Smooth muscle cell (in vitro differentiated cells): ENCODE measurements at regions not wholly inside any gene's neighbourhood (a gene's known extent, or its start where the extent isn't known, plus 50 kb on each side); places are given as distances from the start of the nearest gene placed in this dataset.

Experiments used
- DNase-seq: peaks from one replicate; lab custom pipeline; 2025; ENCODE audit not compliant: unreplicated experiment; lab: John Stamatoyannopoulos, UW
- H2AFZ ChIP-seq: fragments of 200-600 bp; sonication (generic); 2 replicates; pipeline ENCODE4 v1.6.0; 2016; ENCODE audit warnings: antibody characterized with exemption, low read depth, mild to moderate bottlenecking
- H3F3A ChIP-seq: fragments of 200-600 bp; sonication (generic); 2 replicates; pipeline ENCODE4 v1.6.0; 2017; ENCODE audit warnings: antibody characterized with exemption, low read depth
- H3K27ac ChIP-seq: fragments of 200-600 bp; sonication (generic); 2 replicates; pipeline ENCODE4 v1.5.1; 2016; ENCODE audit warnings: low read depth, mild to moderate bottlenecking
- H3K27me3 ChIP-seq: fragments of 200-600 bp; sonication (generic); 2 replicates; pipeline ENCODE4 v1.6.1; 2016; ENCODE audit warnings: low read depth, mild to moderate bottlenecking
- H3K36me3 ChIP-seq: fragments of 200-600 bp; sonication (generic); 2 replicates; pipeline ENCODE4 v1.5.1; 2016; ENCODE audit warnings: low read depth
- H3K4me1 ChIP-seq: fragments of 200-600 bp; sonication (generic); 2 replicates; pipeline ENCODE4 v1.5.1; 2016; ENCODE audit warnings: low read depth
- H3K4me2 ChIP-seq: fragments of 200-600 bp; sonication (generic); 2 replicates; pipeline ENCODE4 v1.6.0; 2016; ENCODE audit warnings: mild to moderate bottlenecking
- H3K4me3 ChIP-seq: fragments of 200-600 bp; sonication (generic); 2 replicates; pipeline ENCODE4 v1.5.1; 2016; ENCODE audit warnings: mild to moderate bottlenecking
- H3K79me2 ChIP-seq: fragments of 200-600 bp; sonication (generic); 2 replicates; pipeline ENCODE4 v1.6.0; 2016; ENCODE audit warnings: low read depth, mild to moderate bottlenecking
- H3K9ac ChIP-seq: fragments of 200-600 bp; sonication (generic); 2 replicates; pipeline ENCODE4 v1.6.0; 2016; ENCODE audit warnings: low read depth
- H3K9me3 ChIP-seq: fragments of 200-600 bp; sonication (generic); replicated peaks from 2 replicates; pipeline ENCODE4 v1.5.1; 2016; ENCODE audit warnings: low read depth
- H4K20me1 ChIP-seq: fragments of 200-600 bp; sonication (generic); 2 replicates; pipeline ENCODE4 v1.6.0; 2016; ENCODE audit warnings: low read depth
- CTCF ChIP-seq: fragments of 200-600 bp; sonication (generic); IDR thresholded peaks from 2 replicates; pipeline ENCODE4 v1.5.1; 2017; ENCODE audit warnings: borderline replicate concordance, mild to moderate bottlenecking, antibody characterized with exemption; ENCODE audit not compliant: insufficient read depth, poor library complexity, severe bottlenecking
- WGBS: methylation state at CpG from one replicate; pipeline ENCODE4 v1.1.7; 2016; ENCODE audit warnings: low lambda C conversion rate; 5-methylcytosine and 5-hydroxymethylcytosine counted together

- Histone ChIP-seq H3K4me1 (peaks cover 3% of the 10 kb centered on the region), H3K36me3 (no peaks in the 10 kb centered on the region), H3K79me2 (no peaks in the 10 kb centered on the region), H3K9me3 (peaks cover 3% of the 10 kb centered on the region), H3K9ac (no peak overlapping the region), H3K27me3 (no peaks in the 10 kb centered on the region), H2AFZ (no peak overlapping the region), H3K4me2 (no peak overlapping the region), H4K20me1 (no peaks in the 10 kb centered on the region), H3K27ac (no peak overlapping the region), H3K4me3 (no peak overlapping the region), H3F3A (peaks cover 9% of the 10 kb centered on the region)
- WGBS: 96% methylated on average over 1 of the region's 1 CpG
- no peak for TF ChIP-seq CTCF
- no peak for DNase-seq
These were observed 326.4 kb downstream of the CYRIA start for GRCh38 chr2:16339206-16339605.

- no peak overlapping the region for H3K4me3 ChIP-seq
- H3K4me2 ChIP-seq: no peak overlapping the region
- H4K20me1 ChIP-seq: no peaks in the 10 kb centered on the region
- DNase-seq: no peak
- H3K9me3 ChIP-seq: peaks cover 3% of the 10 kb centered on the region
- peaks cover 3% of the 10 kb centered on the region for H3K4me1 ChIP-seq
- no peaks in the 10 kb centered on the region for H3K27me3 ChIP-seq
- H2AFZ ChIP-seq: no peak overlapping the region
- no peak for TF ChIP-seq CTCF
- H3F3A ChIP-seq: peaks cover 9% of the 10 kb centered on the region
- H3K79me2 ChIP-seq: no peaks in the 10 kb centered on the region
- H3K9ac ChIP-seq: no peak overlapping the region
- no peaks in the 10 kb centered on the region for H3K36me3 ChIP-seq
- H3K27ac ChIP-seq: no peak overlapping the region
These were observed 327.6 kb downstream of the CYRIA start for GRCh38 chr2:16338026-16338425.

- Histone ChIP-seq H3K4me2 (no peak overlapping the region), H3K9ac (no peak overlapping the region), H3K79me2 (no peaks in the 10 kb centered on the region), H3K9me3 (peaks cover 3% of the 10 kb centered on the region), H3K27ac (no peak overlapping the region), H3K4me1 (peaks cover 4% of the 10 kb centered on the region), H3K36me3 (no peaks in the 10 kb centered on the region), H3K4me3 (no peak overlapping the region), H3K27me3 (no peaks in the 10 kb centered on the region), H2AFZ (no peak overlapping the region), H4K20me1 (no peaks in the 10 kb centered on the region), H3F3A (peaks cover 9% of the 10 kb centered on the region)
- no peak for TF ChIP-seq CTCF
- WGBS: 96% methylated on average over 7 of the region's 7 CpGs
- DNase-seq: no peak
These were observed 328.7 kb downstream of the CYRIA start for GRCh38 chr2:16336916-16337315.

GRCh38 chr2:16336491-16336890 lies 329.1 kb downstream of the CYRIA start:
- Histone ChIP-seq H3K79me2 (no peaks in the 10 kb centered on the region), H3K27me3 (no peaks in the 10 kb centered on the region), H3K4me1 (peaks cover 8% of the 10 kb centered on the region), H4K20me1 (no peaks in the 10 kb centered on the region), H3K9ac (no peak overlapping the region), H3F3A (peaks cover 9% of the 10 kb centered on the region), H2AFZ (no peak overlapping the region), H3K9me3 (peaks cover 3% of the 10 kb centered on the region), H3K4me3 (no peak overlapping the region), H3K36me3 (no peaks in the 10 kb centered on the region), H3K4me2 (no peak overlapping the region), H3K27ac (no peak overlapping the region)
- no peak for TF ChIP-seq CTCF
- WGBS: 95% methylated on average over 1 of the region's 1 CpG
- DNase-seq: no peak
